ENCODE measurements at regions not wholly inside any gene's neighbourhood (a gene's known extent, or its start where the extent isn't known, plus 50 kb on each side); places are given as distances from the start of the nearest gene placed in this dataset.

GRCh38 chr1:234737967-234738314, 128.0 kb upstream of the IRF2BP2 start:
- Histone ChIP-seq H3K4me1 (no peaks in the 10 kb centered on the region), H3K36me3 (no peaks in the 10 kb centered on the region), H3K27ac (no peak overlapping the region), H3K9me3 (no peaks in the 10 kb centered on the region), H3K4me3 (no peak overlapping the region), H3K27me3 (no peaks in the 10 kb centered on the region)
- ATAC-seq (no peak), DNase-seq (peak; percentile 50)
- TF ChIP-seq, protein P1, sequence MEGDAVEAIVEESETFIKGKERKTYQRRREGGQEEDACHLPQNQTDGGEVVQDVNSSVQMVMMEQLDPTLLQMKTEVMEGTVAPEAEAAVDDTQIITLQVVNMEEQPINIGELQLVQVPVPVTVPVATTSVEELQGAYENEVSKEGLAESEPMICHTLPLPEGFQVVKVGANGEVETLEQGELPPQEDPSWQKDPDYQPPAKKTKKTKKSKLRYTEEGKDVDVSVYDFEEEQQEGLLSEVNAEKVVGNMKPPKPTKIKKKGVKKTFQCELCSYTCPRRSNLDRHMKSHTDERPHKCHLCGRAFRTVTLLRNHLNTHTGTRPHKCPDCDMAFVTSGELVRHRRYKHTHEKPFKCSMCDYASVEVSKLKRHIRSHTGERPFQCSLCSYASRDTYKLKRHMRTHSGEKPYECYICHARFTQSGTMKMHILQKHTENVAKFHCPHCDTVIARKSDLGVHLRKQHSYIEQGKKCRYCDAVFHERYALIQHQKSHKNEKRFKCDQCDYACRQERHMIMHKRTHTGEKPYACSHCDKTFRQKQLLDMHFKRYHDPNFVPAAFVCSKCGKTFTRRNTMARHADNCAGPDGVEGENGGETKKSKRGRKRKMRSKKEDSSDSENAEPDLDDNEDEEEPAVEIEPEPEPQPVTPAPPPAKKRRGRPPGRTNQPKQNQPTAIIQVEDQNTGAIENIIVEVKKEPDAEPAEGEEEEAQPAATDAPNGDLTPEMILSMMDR (IDR thresholded peaks at IDR 0.05) = no peak
- intact Hi-C loops (cut with DNase I) = no loop called here

DNA sequence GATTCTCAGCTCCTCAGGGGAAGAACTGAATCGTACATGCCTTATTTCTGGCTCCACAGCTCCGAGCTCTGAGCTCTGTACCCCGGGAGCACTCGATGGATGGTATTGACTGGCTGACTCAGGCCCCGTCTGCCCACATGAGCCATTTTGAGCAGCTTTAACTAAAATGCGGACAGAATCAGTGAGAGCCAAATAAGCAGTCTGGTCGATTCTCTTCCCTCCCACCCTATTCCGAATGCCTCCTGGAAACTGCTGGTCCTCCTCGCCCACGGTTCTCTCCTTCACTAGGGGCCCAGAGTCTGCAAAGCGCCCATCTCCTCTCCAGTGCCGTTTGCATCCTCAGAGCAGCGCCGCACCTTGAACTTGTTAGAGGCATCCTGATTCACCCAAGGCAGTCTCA, 125.9 kb upstream of the IRF2BP2 start:
- Histone ChIP-seq H3K9me3 (no peaks in the 10 kb centered on the region), H3K4me1 (peaks cover 9% of the 10 kb centered on the region), H3K4me3 (no peak overlapping the region), H3K36me3 (no peaks in the 10 kb centered on the region), H3K27ac (no peak overlapping the region), H3K27me3 (no peaks in the 10 kb centered on the region)
- ATAC-seq = no peak
- intact Hi-C loops (cut with DNase I) = no loop called here
- TF ChIP-seq, protein P1 (IDR thresholded peaks at IDR 0.05) = no peak
- peak; percentile 29 for DNase-seq

DNA sequence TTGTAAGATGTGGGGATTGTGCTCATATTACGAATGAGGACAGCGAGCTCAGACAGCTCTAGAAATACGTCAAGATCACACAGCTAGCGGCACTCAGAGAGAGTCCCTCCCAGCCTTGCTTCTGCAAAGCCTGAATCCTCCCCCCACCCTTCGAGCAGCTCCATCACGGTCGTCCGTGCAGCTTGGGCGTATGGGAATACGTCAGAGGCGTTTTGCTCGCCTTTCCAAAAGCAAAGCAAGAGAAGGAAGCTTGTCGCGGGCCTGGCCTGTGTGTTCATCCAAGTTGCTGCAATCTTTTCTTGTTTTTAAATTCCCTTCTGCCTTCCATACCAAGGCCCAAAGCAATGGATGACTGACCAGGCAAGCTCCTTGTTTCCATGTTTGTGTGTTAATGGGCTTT, 125.5 kb upstream of the IRF2BP2 start:
- no peaks in the 10 kb centered on the region for H3K27me3 ChIP-seq
- DNase-seq (peak; percentile 38), ATAC-seq (no peak)
- no peak overlapping the region for H3K4me3 ChIP-seq
- intact Hi-C loops (cut with DNase I) = no loop called here
- H3K4me1 ChIP-seq = peaks cover 13% of the 10 kb centered on the region
- H3K36me3 ChIP-seq = no peaks in the 10 kb centered on the region
- no peaks in the 10 kb centered on the region for H3K9me3 ChIP-seq
- H3K27ac ChIP-seq = no peak overlapping the region
- TF ChIP-seq, protein P1 (IDR thresholded peaks at IDR 0.05) = no peak

GRCh38 chr1:234734869-234735268, 124.9 kb upstream of the IRF2BP2 start:
- peak; percentile 57 for DNase-seq
- no peak overlapping the region for H3K27ac ChIP-seq
- intact Hi-C loops (cut with DNase I) = no loop called here
- no peak for ATAC-seq
- H3K4me1 ChIP-seq = peaks cover 13% of the 10 kb centered on the region
- no peaks in the 10 kb centered on the region for H3K36me3 ChIP-seq
- H3K4me3 ChIP-seq = no peak overlapping the region
- TF ChIP-seq, protein P1 (IDR thresholded peaks at IDR 0.05) = no peak
- no peaks in the 10 kb centered on the region for H3K27me3 ChIP-seq
- H3K9me3 ChIP-seq = no peaks in the 10 kb centered on the region

DNA sequence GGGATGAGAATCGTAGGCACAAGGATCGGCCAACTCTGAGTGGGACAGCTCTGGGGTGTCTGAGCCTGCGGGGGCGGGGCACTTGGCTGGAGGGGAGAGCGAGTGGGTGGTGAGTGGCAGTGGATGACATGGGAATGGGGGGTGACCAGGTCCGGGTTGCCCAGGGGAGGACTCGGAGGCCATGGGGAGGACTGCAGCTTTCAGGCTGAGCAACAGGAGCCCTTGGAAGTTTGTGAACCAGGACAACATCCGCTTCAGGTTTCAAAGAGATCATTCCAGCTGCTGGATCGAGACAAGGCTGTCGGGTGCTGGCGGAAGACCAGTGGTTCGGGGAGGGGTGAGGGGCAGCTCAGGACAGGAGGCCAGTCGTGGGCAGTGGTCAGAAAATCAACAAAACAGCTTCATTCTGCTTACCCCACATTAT, 124.4 kb upstream of the IRF2BP2 start:
- intact Hi-C loops (cut with DNase I) = no loop called here
- ATAC-seq (no peak), DNase-seq (peak; percentile 60)
- Histone ChIP-seq H3K4me3 (no peak overlapping the region), H3K36me3 (no peaks in the 10 kb centered on the region), H3K9me3 (no peaks in the 10 kb centered on the region), H3K27me3 (no peaks in the 10 kb centered on the region), H3K4me1 (peaks cover 13% of the 10 kb centered on the region), H3K27ac (no peak overlapping the region)
- TF ChIP-seq, protein P1 (IDR thresholded peaks at IDR 0.05) = no peak

- Histone ChIP-seq H3K4me3 (no peak overlapping the region), H3K4me1 (peaks cover 15% of the 10 kb centered on the region), H3K27me3 (no peaks in the 10 kb centered on the region), H3K9me3 (no peaks in the 10 kb centered on the region), H3K27ac (no peak overlapping the region), H3K36me3 (no peaks in the 10 kb centered on the region)
- TF ChIP-seq, protein P1 (IDR thresholded peaks at IDR 0.05) = no peak
- peak; percentile 11 for DNase-seq
- no peak for ATAC-seq
- intact Hi-C loops (cut with DNase I) = no loop called here
Measured at GRCh38 chr1:234733427-234733826, 123.4 kb upstream of the IRF2BP2 start.
